IMR-90 (cell line): ENCODE measurements at regions not wholly inside any gene's neighbourhood (a gene's known extent, or its start where the extent isn't known, plus 50 kb on each side); places are given as distances from the start of the nearest gene placed in this dataset.

Source experiments
- ATAC-seq: fragments of 200-7000 bp; cut with Tn5 transposase; 2 replicates; pipeline ENCODE4 v1.9.1; 2020; ENCODE audit warnings: low read depth, mild to moderate bottlenecking, moderate library complexity
- BruUV-seq: library from RNA; stranded (reverse); fragments of 400-500 nt; replicated peaks from 2 replicates; lab custom pipeline; 2021; lab: Mats Ljungman, UMichigan
- CTCF ChIA-PET: fragments of 300-600 bp; formaldehyde crosslinking; extraction: SDS; loops from one replicate; lab custom pipeline; 2021; ENCODE audit warnings: antibody characterized with exemption; lab: Yijun Ruan, JAX
- POLR2A ChIA-PET: fragments of 300-600 bp; sonication (Branson Sonifier 250); formaldehyde crosslinking; loops from one replicate; lab custom pipeline; 2022; ENCODE audit warnings: antibody characterized with exemption; ENCODE audit not compliant: unreplicated experiment; lab: Charles Lee
- DNase-seq: peaks from one replicate; pipeline ENCODE4 v3.0.0; 2013
- H2AFZ ChIP-seq: replicated peaks from 2 replicates; pipeline ENCODE3; 2013; ENCODE audit warnings: low read length, mild to moderate bottlenecking; ENCODE audit not compliant: poor library complexity
- H2AK5ac ChIP-seq: 2 replicates; pipeline ENCODE4 v1.6.1; 2013; ENCODE audit warnings: low read depth, low read length, inconsistent platforms
- H2AK9ac ChIP-seq: replicated peaks from 2 replicates; pipeline ENCODE3; 2013; ENCODE audit warnings: mild to moderate bottlenecking, low read depth, low read length, moderate library complexity; ENCODE audit not compliant: poor library complexity
- H2BK120ac ChIP-seq: 2 replicates; pipeline ENCODE4 v1.6.1; 2013; ENCODE audit warnings: low read depth, low read length, inconsistent platforms
- H2BK15ac ChIP-seq: 3 replicates; pipeline ENCODE4 v1.6.1; 2013; ENCODE audit warnings: low read depth, low read length, inconsistent platforms
- H2BK20ac ChIP-seq: 2 replicates; pipeline ENCODE4 v1.6.1; 2013; ENCODE audit warnings: low read depth, mild to moderate bottlenecking, inconsistent platforms, low read length, moderate library complexity
- H2BK5ac ChIP-seq: 2 replicates; pipeline ENCODE4 v1.6.1; 2013; ENCODE audit warnings: mild to moderate bottlenecking, low read depth, low read length, inconsistent platforms; ENCODE audit not compliant: poor library complexity, severe bottlenecking
- H3K14ac ChIP-seq: replicated peaks from 2 replicates; pipeline ENCODE4 v1.6.1; 2013; ENCODE audit warnings: low read depth, low read length, inconsistent platforms
- H3K18ac ChIP-seq: 2 replicates; pipeline ENCODE4 v1.6.1; 2013; ENCODE audit warnings: low read depth, low read length, control low read depth
- H3K23ac ChIP-seq: 2 replicates; pipeline ENCODE4 v1.6.1; 2013; ENCODE audit warnings: low read depth, low read length, inconsistent platforms
- H3K27ac ChIP-seq: 2 replicates; pipeline ENCODE4 v1.5.1; 2013; ENCODE audit warnings: mild to moderate bottlenecking, control low read depth, low read length; ENCODE audit not compliant: insufficient read depth
- H3K27me3 ChIP-seq: 2 replicates; pipeline ENCODE4 v1.6.1; 2013; ENCODE audit warnings: low read length; ENCODE audit not compliant: control insufficient read depth, insufficient read depth
- H3K36me3 ChIP-seq: 2 replicates; pipeline ENCODE4 v1.6.1; 2013; ENCODE audit warnings: low read length, mixed read lengths; ENCODE audit not compliant: control insufficient read depth, insufficient read depth
- H3K4ac ChIP-seq: 2 replicates; pipeline ENCODE4 v1.6.1; 2013; ENCODE audit warnings: low read depth, low read length, inconsistent platforms
- H3K4me1 ChIP-seq: 2 replicates; pipeline ENCODE4 v1.6.1; 2013; ENCODE audit warnings: low read length, mixed read lengths; ENCODE audit not compliant: control insufficient read depth, insufficient read depth
- H3K4me2 ChIP-seq: 2 replicates; pipeline ENCODE4 v1.6.1; 2013; ENCODE audit warnings: low read depth, mild to moderate bottlenecking, control low read depth, low read length, moderate library complexity
- H3K4me3 ChIP-seq: 2 replicates; pipeline ENCODE4 v1.5.1; 2013; ENCODE audit warnings: low read depth, mild to moderate bottlenecking, control low read depth, low read length, moderate library complexity; ENCODE audit not compliant: insufficient read depth
- H3K56ac ChIP-seq: 2 replicates; pipeline ENCODE4 v1.6.1; 2013; ENCODE audit warnings: low read length, inconsistent platforms; ENCODE audit not compliant: insufficient read depth; ENCODE audit errors: extremely low read depth
- H3K79me1 ChIP-seq, 2 experiments: 2 replicates each; pipeline ENCODE4 v1.6.1; 2013; ENCODE audit warnings: low read length in 2 of 2, inconsistent platforms in 1 of 2, low read depth in 1 of 2
- H3K9ac ChIP-seq: 2 replicates; pipeline ENCODE4 v1.6.1; 2013; ENCODE audit warnings: low read depth, low read length, control low read depth
- H3K9me1 ChIP-seq: 2 replicates; pipeline ENCODE4 v1.6.1; 2013; ENCODE audit warnings: low read length, inconsistent platforms; ENCODE audit not compliant: insufficient read depth
- H3K9me3 ChIP-seq: 2 replicates; pipeline ENCODE4 v1.6.1; 2013; ENCODE audit warnings: low read length; ENCODE audit not compliant: control insufficient read depth, insufficient read depth
- H4K20me1 ChIP-seq: 2 replicates; pipeline ENCODE4 v1.6.1; 2013; ENCODE audit warnings: low read length, inconsistent platforms; ENCODE audit not compliant: insufficient read depth
- H4K5ac ChIP-seq: 2 replicates; pipeline ENCODE4 v1.6.1; 2013; ENCODE audit warnings: mild to moderate bottlenecking, low read depth, low read length, control low read depth
- H4K8ac ChIP-seq, 2 experiments: 2 replicates each; pipeline ENCODE4 v1.6.1; 2013; ENCODE audit warnings: low read depth in 2 of 2, low read length in 2 of 2, control low read depth in 1 of 2, inconsistent platforms in 1 of 2
- H4K91ac ChIP-seq: 2 replicates; pipeline ENCODE4 v1.6.1; 2013; ENCODE audit warnings: low read depth, low read length, inconsistent platforms; ENCODE audit not compliant: insufficient read depth
- BHLHE40 ChIP-seq: fragments of 150-350 bp; IDR thresholded peaks from 2 replicates; pipeline ENCODE4 v1.6.1; 2016; ENCODE audit warnings: mild to moderate bottlenecking, low read depth, low read length
- CEBPB ChIP-seq: IDR thresholded peaks from 2 replicates; pipeline ENCODE4 v1.6.1; 2012; ENCODE audit warnings: low read depth, low read length, improper control_type of control experiment
- FOS ChIP-seq: fragments of 150-350 bp; IDR thresholded peaks from 2 replicates; pipeline ENCODE4 v1.6.1; 2016; ENCODE audit warnings: low read depth, low read length
- MAZ ChIP-seq: IDR thresholded peaks from 2 replicates; pipeline ENCODE4 v1.6.1; 2012; ENCODE audit warnings: low read depth, mild to moderate bottlenecking, low read length, improper control_type of control experiment, moderate library complexity, borderline replicate concordance
- MXI1 ChIP-seq: IDR thresholded peaks from 2 replicates; pipeline ENCODE4 v1.6.1; 2012; ENCODE audit warnings: low read depth, mild to moderate bottlenecking, low read length, moderate library complexity, borderline replicate concordance
- NFE2L2 ChIP-seq: fragments of 150-350 bp; IDR thresholded peaks from 2 replicates; pipeline ENCODE4 v1.6.1; 2016; ENCODE audit warnings: low read depth, mild to moderate bottlenecking, low read length
- POLR2A ChIP-seq: IDR thresholded peaks from 2 replicates; pipeline ENCODE4 v1.6.1; 2012; ENCODE audit warnings: mild to moderate bottlenecking, low read depth, low read length
- RAD21 ChIP-seq: IDR thresholded peaks from 2 replicates; pipeline ENCODE4 v1.6.1; 2012; ENCODE audit warnings: low read length, improper control_type of control experiment
- RCOR1 ChIP-seq: IDR thresholded peaks from 2 replicates; pipeline ENCODE4 v1.6.1; 2012; ENCODE audit warnings: mild to moderate bottlenecking, low read length, improper control_type of control experiment; ENCODE audit not compliant: insufficient replicate concordance
- RFX5 ChIP-seq: IDR thresholded peaks from 2 replicates; pipeline ENCODE4 v1.8.0; 2012; ENCODE audit warnings: low read depth, mild to moderate bottlenecking, low read length, moderate library complexity
- SMC3 ChIP-seq: fragments of 150-350 bp; IDR thresholded peaks from 2 replicates; pipeline ENCODE4 v1.6.1; 2016; ENCODE audit warnings: low read depth, mild to moderate bottlenecking, antibody characterized with exemption, low read length, moderate library complexity
- WGBS, 2 experiments: methylation state at CpG; one replicate each; pipeline versions ENCODE4 v1.1.5 to v1.1.7; 2013; ENCODE audit warnings: missing lambda C conversion rate in 2 of 2; ENCODE audit not compliant: insufficient read length in 1 of 2; ENCODE audit errors: extremely low coverage in 2 of 2; 5-methylcytosine and 5-hydroxymethylcytosine counted together
- dilution Hi-C: fragments of 300-500 bp; cut with HindIII; formaldehyde crosslinking; loops from one replicate; pipeline ENCODE4 v1.14.3; 2018; ENCODE audit warnings: low sequenced_read_pairs; ENCODE audit not compliant: unreplicated experiment
- in situ Hi-C: fragments of 300-500 bp; cut with MboI; formaldehyde crosslinking; loops from 3 replicates; pipeline ENCODE4 v1.14.3; 2019; ENCODE audit warnings: low sequenced_read_pairs, inconsistent platforms, mixed read lengths
- intact Hi-C: fragments of 100-400 bp; cut with micrococcal nuclease; formaldehyde crosslinking; loops from 2 replicates; pipeline ENCODE4 v1.10.0; 2022
- TF ChIP-seq, protein P1 (sequence below): fragments of 150-350 bp; IDR thresholded peaks from 2 replicates; pipeline ENCODE4 v1.6.1; 2016; ENCODE audit warnings: low read depth, mild to moderate bottlenecking, low read length, moderate library complexity, borderline replicate concordance
- TF ChIP-seq, protein P2 (sequence below): conservative IDR thresholded peaks from 2 replicates; pipeline ENCODE4 v1.5.1; 2012; ENCODE audit warnings: mild to moderate bottlenecking, low read depth, low read length, improper control_type of control experiment

DNA sequence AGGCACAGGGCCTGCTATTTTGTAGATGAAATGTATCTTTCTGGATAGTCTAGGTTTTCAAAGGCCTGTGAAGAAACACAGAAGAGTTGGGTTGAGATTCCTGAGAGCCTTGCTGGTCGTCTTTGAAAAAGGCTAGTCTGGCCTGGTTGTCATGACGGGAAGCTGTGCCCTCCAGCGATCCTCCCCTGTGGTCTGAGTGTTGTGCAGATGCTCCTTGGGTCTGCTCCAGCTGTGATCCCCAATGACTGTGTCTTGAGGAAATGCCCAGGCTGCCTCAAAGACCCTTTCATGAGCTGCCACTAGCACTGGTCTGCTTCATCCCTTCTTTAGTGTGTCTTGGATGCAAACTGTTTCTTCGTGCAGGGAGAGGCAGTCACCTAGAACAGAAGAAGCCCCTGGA lies 111.0 kb upstream of the SYNPR start:
- no peak overlapping the region for H2BK15ac ChIP-seq
- no peak overlapping the region for H2BK5ac ChIP-seq
- no peak overlapping the region for H3K23ac ChIP-seq
- no peaks in the 10 kb centered on the region for H4K20me1 ChIP-seq
- no peaks in the 10 kb centered on the region for H3K4me1 ChIP-seq
- no peak overlapping the region for H2BK20ac ChIP-seq
- no peaks in the 10 kb centered on the region for H3K36me3 ChIP-seq
- no peak overlapping the region for H2AK9ac ChIP-seq
- H3K14ac ChIP-seq: no peak overlapping the region
- H3K27me3 ChIP-seq: no peaks in the 10 kb centered on the region
- H3K27ac ChIP-seq: no peak overlapping the region
- no peak overlapping the region for H2AFZ ChIP-seq
- H3K79me1 ChIP-seq: no peaks in the 10 kb centered on the region
- ChIA-PET POLR2A (no interaction called here), CTCF (no interaction called here)
- H2AK5ac ChIP-seq: no peak overlapping the region
- H2BK120ac ChIP-seq: no peak overlapping the region
- H3K9ac ChIP-seq: no peak overlapping the region
- in situ Hi-C loops: no loop called here
- dilution Hi-C loops: no loop called here
- no peak overlapping the region for H3K18ac ChIP-seq
- no peak overlapping the region for H4K91ac ChIP-seq
- no peak for TF ChIP-seq SMC3
- TF ChIP-seq RFX5: no peak
- TF ChIP-seq CEBPB: no peak
- no peak for TF ChIP-seq BHLHE40
- TF ChIP-seq RAD21: no peak
- TF ChIP-seq MXI1: no peak
- no peak for TF ChIP-seq MAZ
- TF ChIP-seq RCOR1: no peak
- no peak for TF ChIP-seq POLR2A
- TF ChIP-seq, protein P1, sequence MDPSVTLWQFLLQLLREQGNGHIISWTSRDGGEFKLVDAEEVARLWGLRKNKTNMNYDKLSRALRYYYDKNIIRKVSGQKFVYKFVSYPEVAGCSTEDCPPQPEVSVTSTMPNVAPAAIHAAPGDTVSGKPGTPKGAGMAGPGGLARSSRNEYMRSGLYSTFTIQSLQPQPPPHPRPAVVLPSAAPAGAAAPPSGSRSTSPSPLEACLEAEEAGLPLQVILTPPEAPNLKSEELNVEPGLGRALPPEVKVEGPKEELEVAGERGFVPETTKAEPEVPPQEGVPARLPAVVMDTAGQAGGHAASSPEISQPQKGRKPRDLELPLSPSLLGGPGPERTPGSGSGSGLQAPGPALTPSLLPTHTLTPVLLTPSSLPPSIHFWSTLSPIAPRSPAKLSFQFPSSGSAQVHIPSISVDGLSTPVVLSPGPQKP: no peak
- no peak for TF ChIP-seq FOS
- TF ChIP-seq, protein P2, sequence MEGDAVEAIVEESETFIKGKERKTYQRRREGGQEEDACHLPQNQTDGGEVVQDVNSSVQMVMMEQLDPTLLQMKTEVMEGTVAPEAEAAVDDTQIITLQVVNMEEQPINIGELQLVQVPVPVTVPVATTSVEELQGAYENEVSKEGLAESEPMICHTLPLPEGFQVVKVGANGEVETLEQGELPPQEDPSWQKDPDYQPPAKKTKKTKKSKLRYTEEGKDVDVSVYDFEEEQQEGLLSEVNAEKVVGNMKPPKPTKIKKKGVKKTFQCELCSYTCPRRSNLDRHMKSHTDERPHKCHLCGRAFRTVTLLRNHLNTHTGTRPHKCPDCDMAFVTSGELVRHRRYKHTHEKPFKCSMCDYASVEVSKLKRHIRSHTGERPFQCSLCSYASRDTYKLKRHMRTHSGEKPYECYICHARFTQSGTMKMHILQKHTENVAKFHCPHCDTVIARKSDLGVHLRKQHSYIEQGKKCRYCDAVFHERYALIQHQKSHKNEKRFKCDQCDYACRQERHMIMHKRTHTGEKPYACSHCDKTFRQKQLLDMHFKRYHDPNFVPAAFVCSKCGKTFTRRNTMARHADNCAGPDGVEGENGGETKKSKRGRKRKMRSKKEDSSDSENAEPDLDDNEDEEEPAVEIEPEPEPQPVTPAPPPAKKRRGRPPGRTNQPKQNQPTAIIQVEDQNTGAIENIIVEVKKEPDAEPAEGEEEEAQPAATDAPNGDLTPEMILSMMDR: no peak
- TF ChIP-seq NFE2L2: no peak
- no peak overlapping the region for H4K8ac ChIP-seq
- BruUV-seq: no TSS peak
- DNase-seq: no peak
- WGBS, 2 experiments: 28% methylated on average over 3 of the region's 4 CpGs; no CpG with 5 or more reads in 1 of the 2 experiments
- H3K4ac ChIP-seq: no peak overlapping the region
- no peaks in the 10 kb centered on the region for H3K9me1 ChIP-seq
- no peak overlapping the region for H3K4me3 ChIP-seq
- no peak overlapping the region for H3K56ac ChIP-seq
- H4K5ac ChIP-seq: no peak overlapping the region
- intact Hi-C loops: no loop called here
- ATAC-seq: no peak
- no peak overlapping the region for H3K4me2 ChIP-seq
- H3K9me3 ChIP-seq: peaks cover 4% of the 10 kb centered on the region
